HG03342 (cell line): ENCODE measurements at regions not wholly inside any gene's neighbourhood (a gene's known extent, or its start where the extent isn't known, plus 50 kb on each side); places are given as distances from the start of the nearest gene placed in this dataset.

Source experiments
- ATAC-seq: cut with Tn5 transposase; IDR thresholded peaks from one replicate; pipeline ENCODE4 v1.9.1; 2021; ENCODE audit warnings: mild to moderate bottlenecking, moderate library complexity; ENCODE audit not compliant: unreplicated experiment

DNA sequence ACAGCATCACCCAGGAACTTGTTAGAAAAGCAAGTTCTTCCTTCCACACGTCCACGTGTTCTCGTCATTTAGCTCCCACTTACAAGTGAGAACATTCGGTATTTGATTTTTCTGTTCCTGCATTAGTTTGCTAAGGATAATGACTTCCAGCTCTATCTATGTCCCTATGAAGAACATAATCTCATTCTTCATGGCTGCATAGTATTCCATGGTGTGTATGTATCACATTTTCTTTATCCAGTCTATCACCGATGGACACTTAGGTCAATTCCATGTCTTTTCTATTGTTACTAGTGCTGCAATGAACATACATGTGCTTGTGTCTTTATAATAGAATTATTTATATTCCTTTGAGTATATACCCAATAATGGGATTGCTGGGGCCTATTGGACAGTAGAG, 368.7 kb upstream of the RUNX1 start:
- ATAC-seq, result no peak

DNA sequence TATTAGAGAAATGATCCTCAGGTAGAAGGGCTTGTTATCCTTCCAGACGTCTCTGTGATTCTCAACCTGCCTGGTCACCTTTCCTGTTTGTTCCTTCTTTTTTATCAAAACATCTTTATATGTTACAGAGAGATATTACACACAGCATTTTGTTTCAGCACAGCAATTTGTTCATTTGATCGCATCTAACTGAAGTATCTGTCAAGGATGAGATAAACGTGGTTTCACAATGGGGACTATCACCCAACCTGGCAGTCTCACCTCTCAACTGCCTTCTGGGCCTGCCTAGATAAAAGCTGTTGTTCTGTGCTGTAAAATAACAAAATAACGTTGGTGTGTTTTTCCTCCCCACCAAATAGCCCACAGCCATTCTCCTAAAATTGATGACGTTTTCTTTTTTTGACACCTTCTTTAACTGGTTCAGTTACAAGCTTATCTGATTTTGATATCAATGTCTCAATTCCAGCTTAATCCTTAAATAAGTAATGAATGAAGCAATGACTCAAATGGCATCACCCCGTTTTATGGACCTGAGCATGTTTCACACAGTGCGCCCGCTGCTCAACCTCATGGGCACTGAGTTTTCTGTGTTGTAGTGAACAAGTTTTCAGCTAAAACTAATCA, 367.9 kb upstream of the RUNX1 start:
- no peak for ATAC-seq

DNA sequence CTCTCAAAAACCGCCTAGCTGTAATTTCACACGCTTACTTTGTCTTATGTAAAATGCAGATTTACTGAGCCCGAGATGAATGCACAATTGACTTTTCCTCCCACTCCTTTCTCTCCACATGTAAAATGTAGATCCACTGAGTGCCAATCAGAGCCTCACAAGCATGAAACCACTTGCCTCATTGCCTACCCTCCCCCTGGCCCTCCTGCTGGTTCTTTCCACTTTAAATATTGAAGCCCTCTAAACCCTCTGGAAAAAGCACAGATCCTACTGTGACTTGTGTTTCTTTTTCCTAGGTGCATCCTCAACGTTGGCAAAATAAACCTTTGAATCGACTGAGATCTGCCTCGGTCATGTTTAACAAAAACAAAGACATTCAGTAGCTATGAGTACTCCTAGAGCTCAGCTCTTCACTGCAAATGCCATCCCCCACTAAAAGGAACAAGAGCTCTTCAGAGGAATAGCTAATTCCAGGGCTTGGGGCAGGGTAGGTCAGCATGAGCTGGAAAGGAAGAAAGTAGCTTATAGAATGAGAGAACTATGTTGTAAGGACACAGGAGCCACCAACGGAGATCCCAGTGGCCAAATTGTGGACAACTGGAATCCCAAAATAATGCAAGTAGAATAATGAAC, 365.5 kb upstream of the RUNX1 start:
- ATAC-seq, result no peak

DNA sequence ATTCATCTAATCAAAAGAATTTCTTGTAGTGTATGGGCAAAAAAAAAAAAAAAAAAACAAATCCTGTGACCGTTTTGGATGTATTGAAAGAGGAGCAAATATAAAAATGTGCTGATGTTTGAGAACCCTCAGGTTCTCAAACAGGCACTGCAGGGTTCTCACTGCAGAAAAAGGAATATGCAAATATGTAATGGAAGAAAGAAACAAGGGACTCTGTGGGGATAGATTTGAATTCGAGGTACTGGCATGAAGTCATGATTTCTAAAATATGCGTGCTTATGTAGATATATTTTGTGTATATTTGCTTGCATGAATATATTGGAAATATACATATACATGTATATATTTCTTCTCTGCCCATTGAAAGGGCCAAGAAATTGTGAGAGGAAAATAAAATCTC, 365.0 kb upstream of the RUNX1 start:
- no peak for ATAC-seq

DNA sequence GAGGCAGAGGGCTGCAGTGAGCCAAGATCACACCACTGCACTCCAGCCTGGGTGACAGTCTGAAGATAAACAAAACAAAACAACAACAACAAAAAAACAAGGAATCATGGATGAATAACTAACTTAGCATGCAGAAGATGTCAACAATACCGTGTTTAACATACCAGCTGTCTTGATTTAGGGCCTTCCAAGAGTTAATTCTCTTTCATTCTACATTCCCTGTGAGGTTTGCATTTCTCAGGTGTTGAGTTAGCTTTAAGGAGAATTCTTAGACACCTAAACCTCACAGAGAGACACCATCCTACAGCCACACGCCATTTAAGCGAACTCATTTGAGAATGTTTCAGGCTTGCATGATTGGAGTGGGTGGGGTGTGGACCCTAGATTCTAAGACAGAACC, 363.1 kb upstream of the RUNX1 start:
- no peak for ATAC-seq

DNA sequence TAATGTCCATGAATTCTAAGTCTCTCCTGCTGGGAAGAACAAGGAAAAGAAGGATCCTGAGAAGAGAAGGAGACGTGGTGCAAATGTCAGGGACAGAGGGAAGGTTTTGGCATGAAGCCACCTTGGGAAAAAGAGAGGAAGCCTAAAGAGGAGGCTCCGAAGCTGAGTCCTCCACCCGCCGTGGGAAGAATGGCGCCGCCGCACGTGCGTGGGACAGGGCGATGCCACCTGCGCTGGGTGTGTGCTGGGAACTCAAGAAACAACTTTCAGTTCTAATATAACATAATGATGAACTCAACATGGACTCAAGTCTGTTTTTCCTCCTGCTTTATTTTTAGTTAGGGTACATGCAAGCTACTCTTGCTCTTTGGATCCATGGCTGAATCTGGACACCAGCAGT, 362.3 kb upstream of the RUNX1 start:
- no peak for ATAC-seq

DNA sequence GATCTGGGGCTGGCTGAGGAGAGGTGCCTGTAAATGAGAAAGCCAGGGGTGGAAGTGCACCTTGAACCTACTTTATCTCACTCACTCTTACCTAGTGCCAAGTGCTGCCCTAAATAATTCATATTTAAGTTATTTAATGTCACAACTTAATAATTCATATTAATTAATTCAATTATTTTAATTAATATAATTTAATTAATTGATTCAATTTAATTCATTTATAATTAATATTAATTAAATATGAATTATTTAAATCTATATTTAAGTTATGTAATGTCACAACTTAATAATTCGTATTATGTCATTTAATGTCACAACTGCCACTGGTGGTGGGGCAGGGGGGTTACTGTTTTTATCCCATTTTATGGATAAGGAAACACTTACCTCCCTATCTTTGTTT, 361.6 kb upstream of the RUNX1 start:
- ATAC-seq, result no peak

DNA sequence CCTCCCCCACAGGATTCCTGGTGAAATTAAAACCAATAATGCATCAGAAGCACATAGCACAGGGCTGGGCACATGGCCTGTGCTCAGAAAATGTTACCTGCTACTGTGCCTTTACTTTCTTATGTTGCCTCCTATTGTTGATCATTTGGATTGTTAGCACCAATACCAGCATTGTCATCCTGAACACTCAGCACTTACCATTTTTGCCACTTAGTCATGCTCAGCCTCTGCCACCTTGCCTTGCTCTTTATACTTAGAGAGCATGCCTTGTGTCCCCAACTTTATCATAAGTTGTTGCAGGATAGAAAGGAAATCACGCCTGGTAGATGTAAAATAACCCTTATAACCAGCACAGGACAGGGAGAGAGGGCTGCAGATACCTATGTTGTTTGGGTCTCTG, 361.0 kb upstream of the RUNX1 start:
- ATAC-seq, result no peak

DNA sequence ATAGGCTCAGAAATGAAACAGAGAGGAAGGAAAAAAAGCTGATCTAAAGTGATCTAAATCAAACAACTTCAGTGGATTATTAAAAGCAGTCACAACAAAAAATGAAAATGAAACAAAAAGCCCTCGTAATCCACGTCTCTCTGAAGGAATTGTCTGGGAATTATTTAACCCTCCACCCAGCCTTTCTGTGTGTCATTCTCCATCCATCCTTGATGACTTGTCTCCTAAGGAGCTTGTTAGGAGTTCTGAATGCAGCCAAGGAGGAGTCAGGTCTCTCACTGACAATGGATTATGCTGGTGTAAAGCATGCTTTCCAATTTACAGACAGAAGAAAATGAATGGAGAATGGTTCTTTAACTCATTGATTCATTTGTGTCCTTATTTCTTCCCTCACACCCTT, 359.3 kb upstream of the RUNX1 start:
- ATAC-seq, result no peak

DNA sequence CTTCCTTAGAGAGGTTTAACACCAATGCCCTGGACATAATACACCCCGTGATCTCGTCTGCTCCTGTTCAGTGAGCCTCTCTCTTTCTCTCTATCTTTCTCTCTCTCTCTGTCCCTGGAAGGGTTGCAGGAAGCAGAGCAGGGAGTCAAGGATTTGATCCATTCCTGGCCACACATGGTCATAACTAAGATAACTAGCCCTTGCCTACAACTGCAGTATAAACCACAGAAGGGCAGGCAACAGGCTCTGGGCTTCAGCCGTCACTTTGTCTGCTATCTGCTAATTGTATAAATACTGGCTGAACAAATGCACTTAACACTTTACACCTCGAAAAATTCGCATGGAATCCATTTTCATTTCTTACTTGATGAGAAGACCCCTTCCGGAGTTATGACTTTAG, 357.5 kb upstream of the RUNX1 start:
- ATAC-seq, result no peak

DNA sequence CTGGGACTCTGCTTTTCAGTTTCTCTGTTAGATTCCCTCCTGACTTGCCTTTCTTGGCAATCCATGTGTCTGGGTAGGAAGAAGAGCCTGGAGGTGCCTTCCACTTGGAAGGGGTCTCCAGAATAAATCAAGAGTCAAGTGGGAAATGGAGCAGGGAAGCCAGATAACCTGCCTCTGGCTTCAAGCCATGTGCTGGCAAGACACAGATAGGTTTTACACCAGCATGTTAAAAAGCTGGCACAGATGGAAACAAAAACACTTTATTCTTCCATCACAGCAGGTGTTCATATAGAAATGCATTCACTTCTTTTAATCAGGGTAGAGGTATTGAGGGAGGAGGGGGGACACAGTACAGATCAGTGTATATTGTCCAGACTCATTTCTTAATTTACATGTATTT, 356.9 kb upstream of the RUNX1 start:
- no peak for ATAC-seq

DNA sequence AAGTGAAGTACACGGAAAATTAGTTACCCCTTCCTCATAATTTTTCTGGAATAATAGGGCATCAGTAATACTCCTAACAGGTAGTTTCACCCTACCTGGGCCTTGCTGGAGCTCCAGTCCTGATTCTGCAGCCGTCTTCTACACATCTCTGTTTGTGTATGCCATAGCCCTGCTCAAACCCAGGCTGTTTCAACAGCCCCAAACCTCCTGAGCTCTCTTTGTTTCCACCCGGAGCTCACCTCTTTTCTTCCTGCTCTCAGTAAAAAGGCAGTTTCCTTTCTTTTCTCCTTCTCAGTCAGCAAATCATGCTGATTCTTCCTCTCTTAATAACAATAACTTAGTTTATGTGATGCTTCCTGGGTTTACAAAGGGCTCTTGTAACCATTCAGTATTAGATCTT, 355.1 kb upstream of the RUNX1 start:
- no peak for ATAC-seq

DNA sequence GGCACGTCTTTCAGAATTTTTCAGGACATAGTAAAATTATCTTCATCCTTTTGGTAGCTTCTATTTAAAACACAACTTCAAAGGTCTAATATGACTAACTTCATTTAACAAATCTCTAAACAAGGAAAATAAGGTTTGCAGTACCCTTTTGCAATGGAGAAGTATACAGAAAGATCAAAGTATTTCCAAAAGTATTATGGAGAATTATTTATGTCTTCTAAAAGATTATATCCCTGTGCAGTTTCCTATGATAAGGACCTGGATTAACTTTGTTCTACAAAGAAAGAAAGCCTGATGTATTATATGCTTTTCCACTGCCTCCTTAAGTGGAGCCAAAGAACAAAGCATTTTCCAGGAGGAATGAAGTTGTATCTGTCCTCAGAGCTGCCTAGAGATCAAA, 353.0 kb upstream of the RUNX1 start:
- no peak for ATAC-seq

DNA sequence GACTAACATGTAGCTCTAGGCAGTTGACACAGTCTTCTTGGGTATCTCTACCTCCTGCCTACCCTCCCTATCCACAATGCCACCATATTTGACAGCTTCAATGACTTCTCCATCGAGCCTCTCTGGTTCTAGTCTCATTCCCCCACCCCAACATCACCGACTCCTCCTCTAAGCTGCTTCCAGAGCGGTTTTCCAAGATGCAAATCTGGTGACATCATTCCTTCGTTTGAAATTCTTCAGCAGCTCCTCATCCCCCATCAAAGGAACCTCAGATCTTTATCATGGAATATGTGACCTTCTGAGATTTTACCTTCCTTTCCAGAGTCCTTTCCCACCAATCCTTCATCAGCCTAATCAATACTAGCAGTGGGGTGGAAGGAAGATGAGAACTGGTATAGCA, 352.4 kb upstream of the RUNX1 start:
- ATAC-seq, result no peak

DNA sequence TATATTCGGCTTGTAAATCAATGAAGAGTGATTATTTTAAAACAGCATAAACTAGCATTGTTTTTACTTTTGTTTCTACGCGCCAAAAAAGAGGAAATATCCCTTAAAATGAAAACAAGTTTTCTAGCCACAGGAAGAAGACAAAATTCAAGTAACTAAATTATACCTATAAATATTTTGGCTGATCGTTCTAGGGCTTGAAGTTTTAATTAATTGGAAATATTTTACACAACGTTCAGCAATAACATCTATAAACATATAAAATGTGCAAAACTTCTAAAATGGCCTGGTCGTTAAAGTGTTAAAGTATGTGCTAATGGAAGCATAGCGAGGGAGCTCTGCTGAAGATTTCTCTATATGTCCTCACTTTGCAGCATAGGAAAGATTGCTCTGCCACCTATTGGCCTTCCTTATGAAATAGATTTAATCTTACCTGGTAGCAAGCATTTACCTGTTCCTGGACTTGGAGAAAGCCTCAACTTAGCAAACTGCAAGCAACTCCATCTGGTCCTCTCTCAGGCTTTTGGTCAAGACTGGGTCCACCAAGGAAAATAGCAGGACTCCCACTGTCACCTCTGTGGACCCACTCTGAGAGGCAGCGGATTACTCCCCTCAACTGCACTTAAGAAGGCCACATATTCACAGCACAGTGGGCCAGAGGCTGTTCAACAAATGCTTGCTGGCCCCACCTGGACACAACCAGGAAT, 351.3 kb upstream of the RUNX1 start:
- ATAC-seq, result no peak

DNA sequence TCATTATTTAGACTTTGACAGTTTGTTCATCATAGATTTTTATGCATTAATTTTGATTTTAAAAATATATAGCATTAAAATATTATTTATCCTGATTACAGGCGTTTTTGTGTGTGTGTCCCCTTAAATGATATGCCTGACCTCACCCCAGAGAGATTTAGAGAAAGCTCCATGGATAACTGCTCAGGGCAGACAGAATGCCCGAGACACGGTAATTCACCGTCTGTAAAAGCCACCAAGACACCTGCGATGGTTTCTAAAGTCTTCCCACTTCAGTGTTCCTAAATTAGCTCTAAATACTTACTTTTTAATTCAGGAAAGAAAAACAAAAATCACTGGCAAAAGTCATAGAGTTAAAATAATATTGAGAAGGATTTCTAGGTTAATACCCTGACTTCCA, 350.6 kb upstream of the RUNX1 start:
- no peak for ATAC-seq

DNA sequence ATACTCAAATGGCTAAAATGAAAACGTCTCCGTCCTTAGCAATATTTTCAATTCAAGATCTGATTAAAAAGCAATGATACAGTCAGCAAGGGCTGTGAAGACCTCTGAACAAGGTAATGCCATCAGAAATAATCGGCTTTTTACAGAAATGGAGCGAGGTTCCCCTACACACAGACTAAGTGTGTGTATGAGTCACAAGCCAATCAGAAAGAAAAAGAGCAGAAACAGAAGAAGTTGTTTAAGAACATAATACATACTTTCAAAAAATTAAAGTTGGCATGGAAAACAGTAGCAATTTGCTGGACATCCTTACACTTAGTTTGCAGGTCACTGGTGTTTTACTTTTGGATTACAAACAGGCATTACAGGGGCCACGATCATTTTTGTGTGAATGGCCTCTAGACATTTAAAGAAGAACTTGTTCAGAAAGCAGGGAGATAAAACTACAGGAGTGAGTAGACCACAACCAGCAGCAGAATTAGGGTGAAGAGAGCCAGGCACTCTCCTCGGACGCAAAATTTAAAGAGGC, 350.0 kb upstream of the RUNX1 start:
- ATAC-seq, result no peak

DNA sequence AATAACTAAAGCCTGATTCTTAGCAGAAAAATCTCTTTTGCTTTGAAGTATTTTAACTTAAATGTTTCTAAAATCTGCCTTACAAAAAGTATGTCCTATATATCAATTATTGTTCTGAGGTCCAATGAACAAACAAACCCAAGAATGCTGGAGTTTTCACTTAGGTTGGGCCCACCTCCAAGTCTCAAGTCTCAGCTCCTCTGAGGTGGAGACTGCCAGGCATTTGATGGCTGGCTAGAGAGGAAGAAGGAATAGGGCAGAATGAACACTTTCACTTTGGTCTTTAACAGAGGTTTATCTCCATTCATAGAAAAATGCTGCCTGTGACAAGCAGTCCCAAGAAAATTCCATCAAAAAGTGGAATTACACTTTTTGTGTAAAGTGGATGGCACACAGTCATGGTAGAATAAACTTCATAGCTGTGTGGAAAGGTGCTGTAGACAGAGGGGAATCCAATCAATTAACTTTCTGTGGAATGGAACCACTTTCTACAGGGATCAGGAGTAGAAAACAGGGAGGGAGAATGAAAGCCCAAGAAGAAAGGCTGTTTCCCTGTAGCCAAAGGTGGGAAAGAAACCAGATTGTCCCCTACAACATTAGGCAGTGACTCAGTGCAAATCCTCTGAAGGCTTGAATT, 349.4 kb upstream of the RUNX1 start:
- no peak for ATAC-seq

DNA sequence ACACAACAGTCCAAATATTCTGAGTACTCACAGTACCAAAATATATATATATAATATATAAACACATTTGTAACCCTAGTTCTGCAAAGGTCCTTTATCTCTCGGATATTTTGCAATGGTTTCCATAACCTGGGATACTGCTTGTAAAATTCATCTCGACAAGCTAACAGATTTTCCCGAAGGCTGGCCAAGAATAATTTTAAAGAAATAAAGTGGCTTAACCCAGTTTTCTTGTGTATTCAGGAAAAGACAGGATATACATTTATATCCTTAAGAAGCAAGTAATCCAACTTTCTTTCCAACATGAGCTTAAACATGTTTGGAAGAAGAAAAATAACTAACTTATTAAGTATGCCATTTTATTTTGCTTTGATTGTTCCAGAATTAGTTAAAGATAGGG, 348.7 kb upstream of the RUNX1 start:
- ATAC-seq, result no peak

DNA sequence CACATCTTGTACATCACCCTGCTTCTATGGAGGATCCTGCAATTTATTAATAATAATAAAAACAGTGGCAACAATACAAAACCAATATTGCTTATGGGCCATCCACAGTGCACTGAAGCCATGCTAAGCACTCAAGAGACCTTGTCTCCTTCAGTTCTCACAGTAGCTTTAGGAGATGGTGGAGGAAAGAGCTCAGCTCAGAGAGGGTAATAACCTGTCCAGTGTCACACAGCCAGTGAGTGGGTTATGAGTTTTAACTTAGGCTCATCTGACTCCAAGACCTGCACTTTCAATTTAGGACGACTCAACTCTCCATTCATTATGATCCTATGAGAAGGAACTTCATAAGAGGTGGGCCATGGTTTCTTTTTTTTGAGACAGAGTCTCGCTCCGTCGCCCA, 347.6 kb upstream of the RUNX1 start:
- ATAC-seq, result no peak

DNA sequence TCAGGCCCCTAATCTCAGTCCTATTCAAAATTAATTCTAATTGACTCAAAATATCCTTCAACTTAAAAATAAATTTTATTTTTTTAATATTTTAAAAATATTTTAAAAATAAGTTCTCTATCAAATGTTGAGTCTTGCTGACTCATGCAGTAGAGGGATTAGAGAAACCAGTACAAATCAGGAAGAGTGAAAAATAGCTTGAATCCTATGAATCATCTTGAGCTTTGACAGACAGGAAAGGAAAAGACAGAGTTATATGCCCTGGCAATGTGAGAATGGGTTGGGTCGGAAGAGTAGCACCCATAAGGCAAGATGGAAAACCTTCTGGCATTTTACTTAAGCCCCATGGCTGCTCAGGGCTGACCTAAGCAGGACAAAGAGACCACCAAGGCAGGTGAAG, 346.6 kb upstream of the RUNX1 start:
- ATAC-seq, result no peak
